ENCODE measurements at regions not wholly inside any gene's neighbourhood (a gene's known extent, or its start where the extent isn't known, plus 50 kb on each side); places are given as distances from the start of the nearest gene placed in this dataset.

DNA sequence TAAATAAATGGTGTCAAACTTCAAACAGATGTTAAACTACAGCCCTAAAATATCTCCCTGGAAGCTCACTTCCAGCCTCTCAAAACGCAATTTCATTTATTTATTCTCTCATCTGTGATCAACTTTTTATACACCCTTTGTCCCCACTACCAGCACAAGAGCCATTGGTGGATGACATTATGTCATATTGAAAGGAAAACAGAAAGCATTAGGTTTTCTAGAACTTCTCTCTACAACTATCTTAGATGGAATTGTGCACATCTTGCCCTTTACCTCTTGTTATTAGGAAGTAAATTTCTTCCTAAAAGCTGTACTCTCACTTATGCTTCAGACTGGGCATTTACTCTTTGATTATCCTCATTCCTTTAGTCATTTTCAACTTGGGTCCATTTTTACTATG lies 771.2 kb upstream of the GJE1 start:
- no peak for TF ChIP-seq EZH2 (IDR thresholded peaks at IDR 0.05; ENCODE audit: insufficient read depth, poor library complexity, severe bottlenecking)
- TF ChIP-seq EZH2phosphoT487 (IDR thresholded peaks at IDR 0.05; ENCODE audit: insufficient read depth, low read depth) = no peak

Data from GM23248 (cell line).